Sciatic nerve (tissue), 2 donors: ENCODE measurements at regions not wholly inside any gene's neighbourhood (a gene's known extent, or its start where the extent isn't known, plus 50 kb on each side); places are given as distances from the start of the nearest gene placed in this dataset.
"Not testable (repeated sequence)": the region's sequence is repeated elsewhere in the genome, so short reads cannot be mapped to it uniquely, and the experiment has no call there.

ENCODE experiments used
- ATAC-seq: fragments of 200-7000 bp; cut with Tn5 transposase; one replicate; pipeline ENCODE4 v1.9.1; 2020; ENCODE audit warnings: mild to moderate bottlenecking, moderate library complexity
- DNase-seq: peaks from one replicate; pipeline ENCODE4 v3.0.0-alpha.2; 2020; ENCODE audit warnings: low spot score
- intact Hi-C: fragments of 100-400 bp; cut with DNase I; formaldehyde crosslinking; loops from one replicate; pipeline ENCODE4 v1.14.2; 2022
- donor health status: DM: no; HTN: no; CAD: no.
- donor health status: DM: no; HTN: no; CAD: no.

DNA sequence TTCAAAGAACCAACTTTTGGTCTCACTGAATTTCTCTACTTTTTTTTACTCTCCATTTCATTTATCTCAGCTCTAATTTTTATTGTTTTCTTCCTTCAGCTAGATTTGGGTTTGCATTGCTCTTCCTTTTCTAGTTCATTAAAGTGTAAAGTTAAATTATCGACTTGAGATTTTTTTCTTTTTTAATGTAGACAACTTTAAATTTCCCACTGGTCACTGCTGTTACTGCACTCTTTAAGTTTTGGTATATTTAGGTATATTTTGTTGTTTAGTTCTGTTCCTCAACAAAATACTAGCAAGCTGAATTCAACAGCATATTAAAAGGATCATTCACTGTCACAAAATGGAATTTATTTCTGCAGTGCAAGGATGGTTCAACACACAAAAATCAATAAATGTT lies 572.0 kb upstream of the DIAPH2 start:
- no peak for ATAC-seq
- intact Hi-C loops = no loop called here

DNA sequence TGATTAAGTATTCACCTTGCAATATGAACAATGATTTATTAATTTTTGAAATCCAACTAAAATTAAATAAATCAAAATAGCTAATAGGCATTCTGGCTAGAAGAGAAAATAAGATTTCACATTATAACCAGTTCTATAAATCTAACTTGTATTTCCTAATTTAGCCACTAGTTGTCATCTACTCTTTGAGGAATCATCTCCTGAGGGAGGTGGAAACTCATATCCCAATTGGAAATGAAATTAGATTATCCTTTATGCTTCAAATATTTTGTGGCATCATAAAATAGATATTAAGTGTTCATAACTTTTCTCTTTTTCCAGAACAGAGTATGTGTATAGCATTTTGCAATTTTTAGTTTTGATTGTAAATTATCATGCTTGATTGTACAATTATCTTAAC lies 558.5 kb upstream of the DIAPH2 start:
- ATAC-seq (no peak), DNase-seq (no peak)
- intact Hi-C loops = no loop called here

More for the DNA sequence above, 572.0 kb upstream of the DIAPH2 start:
- DNase-seq = no peak

DNA sequence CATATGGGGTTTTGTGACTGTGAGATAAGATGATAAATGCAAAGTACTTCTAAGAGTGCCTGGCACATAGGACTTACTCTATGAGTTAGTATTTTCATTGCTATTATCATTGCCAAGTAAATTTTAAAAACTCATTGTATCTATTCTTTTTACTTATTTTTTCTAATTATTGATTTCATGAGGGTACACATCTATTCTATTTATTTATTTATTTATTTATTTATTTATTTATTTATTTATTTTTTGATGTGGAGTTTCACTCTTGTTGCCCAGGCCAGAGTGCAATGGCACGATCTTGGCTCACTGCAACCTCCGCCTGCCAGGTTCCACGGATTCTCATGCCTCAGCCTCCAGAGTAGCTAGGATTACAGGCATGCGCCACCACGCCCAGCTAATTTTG lies 556.6 kb upstream of the DIAPH2 start:
- intact Hi-C loops, DNase-seq: not testable (repeated sequence)

DNA sequence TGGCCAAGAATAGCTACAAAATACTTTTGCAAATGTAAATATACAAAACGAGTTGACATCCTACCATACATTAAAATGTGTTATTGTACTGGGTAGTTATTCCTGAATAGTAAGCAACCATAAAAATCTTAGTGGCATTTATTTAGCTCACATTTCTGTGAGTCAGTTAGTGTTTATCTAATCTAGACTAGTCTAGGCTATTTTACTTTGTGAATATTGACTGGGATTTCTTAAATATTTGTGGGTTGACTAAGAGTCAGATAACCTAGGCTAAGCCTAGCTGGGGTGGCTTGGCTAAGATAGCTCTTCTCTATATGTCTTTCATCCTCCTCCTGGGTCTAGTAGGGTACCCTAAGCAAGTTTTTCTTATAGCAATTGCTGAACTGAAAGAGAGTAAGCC lies 543.8 kb upstream of the DIAPH2 start:
- ATAC-seq = no peak
- DNase-seq = no peak
- intact Hi-C loops = no loop called here

More for the DNA sequence above, 556.6 kb upstream of the DIAPH2 start:
- not testable (repeated sequence) for ATAC-seq

DNA sequence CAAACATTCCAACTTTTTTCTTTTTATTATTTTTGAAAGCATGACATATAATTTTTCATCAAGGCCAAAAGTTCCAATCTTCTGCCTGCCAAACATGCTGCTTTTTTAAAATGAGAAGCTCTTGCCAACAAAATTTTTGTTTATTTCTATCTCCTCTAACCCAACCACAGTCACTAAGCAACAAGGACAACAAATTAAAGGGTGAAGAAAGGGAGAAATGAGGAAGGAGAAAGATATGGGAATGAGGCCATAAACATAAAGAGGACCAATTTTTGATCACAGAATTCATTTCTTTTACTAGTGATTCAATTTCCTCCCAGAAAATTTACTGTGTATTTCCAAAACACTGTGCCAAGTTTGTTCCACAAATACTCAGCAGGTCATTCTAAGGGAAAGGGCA lies 537.0 kb upstream of the DIAPH2 start:
- DNase-seq (no peak), ATAC-seq (peak; percentile 59)
- intact Hi-C loops = no loop called here

DNA sequence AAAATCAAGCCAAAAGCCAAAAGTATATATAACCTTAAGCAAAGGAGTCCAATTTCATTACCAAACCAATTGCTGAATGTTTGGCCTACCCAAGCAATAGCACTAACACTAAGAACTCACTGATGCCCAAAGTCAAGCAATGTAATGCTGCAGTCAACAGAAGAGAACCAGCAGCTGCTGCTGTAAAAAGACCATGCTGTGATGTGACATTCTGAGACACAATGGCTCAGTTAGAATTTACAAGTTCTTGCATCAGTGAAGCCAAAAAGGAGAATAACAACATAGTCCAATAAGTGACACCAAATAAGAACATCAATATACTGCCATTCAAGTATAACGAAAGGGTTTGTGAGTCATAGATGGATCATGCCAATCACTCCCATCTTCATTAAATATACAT lies 514.0 kb upstream of the DIAPH2 start:
- intact Hi-C loops = no loop called here
- ATAC-seq (no peak), DNase-seq (no peak)

DNA sequence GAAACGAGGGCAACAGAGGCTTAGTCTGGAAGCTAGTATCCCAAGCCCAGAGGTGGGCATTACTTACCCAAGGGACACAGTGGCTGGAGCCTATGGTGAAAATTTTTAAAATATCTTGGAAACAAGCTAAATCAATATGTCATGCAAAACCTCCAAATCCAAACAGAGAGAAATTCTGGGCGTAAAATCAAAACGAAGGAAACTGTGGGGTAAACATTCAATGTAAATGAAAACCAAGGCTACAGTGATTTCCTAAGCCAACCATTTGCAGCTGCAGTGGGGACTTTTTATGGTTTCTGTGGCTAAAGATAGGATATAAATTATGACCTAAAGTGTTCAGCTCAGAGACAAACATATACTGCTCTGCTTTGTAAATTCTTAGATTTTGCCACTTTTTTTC lies 507.7 kb upstream of the DIAPH2 start:
- ATAC-seq = no peak
- intact Hi-C loops = no loop called here

DNA sequence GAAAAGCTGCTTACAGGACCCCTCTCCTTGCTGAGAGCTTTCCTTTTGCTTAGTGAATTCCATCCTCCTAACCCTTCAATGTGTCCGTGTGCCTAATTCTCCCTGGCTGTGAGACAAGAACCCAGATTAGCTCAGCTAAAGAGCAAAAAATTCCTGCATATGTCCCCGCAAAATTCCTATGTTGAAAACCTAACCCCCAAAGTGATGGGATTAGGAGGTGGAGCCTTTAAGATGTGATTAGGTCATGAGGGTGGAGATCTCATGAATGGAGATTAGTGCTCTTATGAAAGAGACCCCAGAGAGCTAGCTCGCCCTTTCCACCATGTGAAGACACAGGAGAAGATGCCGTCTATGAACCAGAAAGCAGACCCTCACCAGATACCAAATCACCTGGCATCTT lies 503.0 kb upstream of the DIAPH2 start:
- ATAC-seq (no peak), DNase-seq (no peak)
- intact Hi-C loops = no loop called here

More for the DNA sequence above, 507.7 kb upstream of the DIAPH2 start:
- no peak for DNase-seq

DNA sequence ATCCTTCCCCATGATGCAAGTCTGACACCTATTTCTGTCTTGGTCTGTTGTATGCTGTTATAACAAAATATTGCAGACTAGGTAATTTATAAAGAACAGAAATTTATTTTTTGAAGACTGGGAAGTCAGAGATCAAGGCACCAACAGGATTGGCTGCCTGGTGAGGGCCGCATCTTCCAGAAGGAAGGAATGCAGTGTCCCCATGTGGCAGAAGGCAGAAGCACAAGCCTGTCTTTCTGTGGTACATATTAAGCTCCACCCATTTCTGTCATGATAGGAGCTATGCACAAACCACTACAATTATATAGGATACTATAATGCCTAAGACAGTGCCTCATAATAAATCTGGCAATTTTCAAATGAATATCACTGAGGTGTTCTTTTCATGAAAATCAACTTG lies 502.3 kb upstream of the DIAPH2 start:
- ATAC-seq = no peak
- intact Hi-C loops = no loop called here
- peak; percentile 51 for DNase-seq

DNA sequence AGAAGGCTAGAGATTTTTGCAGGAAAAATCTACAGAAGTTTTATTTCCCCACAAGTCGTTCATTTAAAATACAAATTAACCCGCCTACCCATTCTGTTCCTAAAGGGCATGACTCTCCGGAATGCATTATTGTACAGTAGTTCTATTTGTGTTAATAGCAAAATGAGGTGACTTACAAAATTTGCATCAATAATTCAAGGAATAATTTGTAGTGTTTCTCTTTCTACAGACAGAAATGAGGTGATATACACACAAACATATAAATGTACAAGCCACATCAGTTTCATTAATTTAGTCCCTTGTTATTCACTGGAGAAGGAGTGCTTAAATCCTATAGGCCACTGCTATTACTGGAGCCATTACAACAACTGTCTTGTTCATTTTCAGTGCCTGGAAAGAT lies 501.3 kb upstream of the DIAPH2 start:
- DNase-seq (no peak), ATAC-seq (no peak)
- intact Hi-C loops = no loop called here

DNA sequence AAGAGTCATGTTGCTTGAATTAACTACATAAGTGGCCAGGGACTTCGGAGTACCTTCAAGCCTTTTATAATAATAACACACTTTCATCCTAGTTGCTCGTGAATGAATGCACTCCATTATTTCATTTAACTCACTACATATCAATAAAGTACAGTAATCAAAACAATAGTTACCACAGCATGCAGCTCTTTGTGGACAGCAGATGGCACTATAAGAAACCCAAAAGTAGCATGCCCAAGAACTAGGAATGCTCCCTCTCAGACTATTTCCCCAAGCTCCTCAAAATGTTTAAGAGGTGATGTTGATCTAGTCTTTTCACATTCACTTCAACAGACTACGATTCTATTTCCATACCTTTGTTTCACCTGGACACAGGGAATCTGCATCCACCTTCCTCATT lies 500.8 kb upstream of the DIAPH2 start:
- ATAC-seq (peak; percentile 57), DNase-seq (no peak)
- intact Hi-C loops = no loop called here

DNA sequence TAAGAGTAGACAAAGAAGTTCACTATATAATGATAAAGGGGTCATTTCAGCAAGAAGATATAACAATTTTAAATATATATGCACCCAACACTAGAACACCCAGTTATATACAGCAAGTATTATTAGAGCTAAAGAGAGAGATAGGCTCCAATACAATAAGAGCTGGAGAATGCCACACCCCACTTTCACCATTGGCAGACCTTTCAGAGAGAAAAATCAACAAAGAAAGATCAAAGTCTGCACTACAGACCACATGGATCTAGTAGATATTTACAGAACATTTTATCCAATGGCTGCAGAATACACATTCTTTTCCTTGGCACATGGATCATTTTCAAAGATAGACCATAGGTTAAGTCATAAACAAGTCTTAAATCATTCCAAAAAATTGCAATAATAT lies 479.7 kb upstream of the DIAPH2 start:
- no peak for DNase-seq
- ATAC-seq = no peak
- intact Hi-C loops = no loop called here

DNA sequence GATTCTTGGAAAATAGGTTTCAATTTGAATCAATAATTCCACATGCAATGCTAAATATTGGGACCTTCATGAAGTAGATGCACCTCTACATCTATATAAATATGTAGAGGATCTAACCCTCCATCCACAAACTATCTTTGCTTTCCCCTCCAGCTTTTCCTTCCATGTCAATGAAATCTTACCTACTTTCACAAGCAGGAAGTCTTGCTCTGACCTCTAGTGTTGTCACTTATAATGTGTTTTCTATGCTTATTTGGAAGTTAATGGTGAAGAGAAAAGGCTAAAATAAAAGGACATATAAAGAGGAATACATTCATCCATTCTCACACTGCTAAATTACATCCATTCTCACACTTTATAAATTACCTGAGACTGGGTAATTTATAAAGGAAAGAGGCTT lies 472.7 kb upstream of the DIAPH2 start:
- intact Hi-C loops = no loop called here
- ATAC-seq = no peak
- DNase-seq = no peak

DNA sequence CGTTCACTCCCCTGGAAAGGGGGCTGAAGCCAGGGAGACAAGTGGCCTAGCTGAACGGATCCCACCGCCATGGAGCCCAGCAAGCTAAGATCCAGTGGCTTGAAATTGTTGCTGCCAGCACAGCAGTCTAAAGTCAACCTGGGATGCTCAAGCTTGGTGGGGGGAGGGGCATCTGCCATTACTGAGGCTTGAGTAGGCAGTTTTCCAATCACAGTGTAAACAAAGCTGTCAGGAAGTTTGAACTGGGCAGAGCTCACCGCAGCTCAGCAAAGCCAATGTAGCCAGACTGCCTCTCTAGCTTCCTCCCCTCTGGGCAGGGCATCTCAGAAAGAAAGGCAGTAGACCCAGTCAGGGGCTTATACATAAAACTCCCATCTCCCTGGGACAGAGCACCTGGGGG lies 470.0 kb upstream of the DIAPH2 start:
- ATAC-seq, intact Hi-C loops, DNase-seq: not testable (repeated sequence)

DNA sequence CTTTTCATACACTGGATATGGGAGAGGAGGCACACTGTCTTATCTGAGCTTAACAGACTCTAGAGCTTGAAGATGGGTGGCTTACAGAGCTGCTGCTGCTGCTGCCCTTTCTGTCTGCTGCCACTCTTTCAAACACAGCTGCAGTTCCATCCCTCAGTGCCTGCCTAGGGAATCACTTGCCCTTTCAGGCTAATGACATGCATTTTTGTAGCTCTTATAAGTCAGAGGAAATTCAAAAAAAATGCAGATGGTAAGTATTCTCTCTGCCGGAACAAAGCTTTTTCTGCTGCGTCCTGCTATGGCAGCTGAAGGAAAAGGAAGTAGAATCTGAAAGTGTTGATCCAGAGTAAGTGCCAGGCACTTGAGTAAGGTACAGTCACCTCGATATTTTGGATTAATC lies 460.4 kb upstream of the DIAPH2 start:
- intact Hi-C loops = no loop called here
- ATAC-seq = no peak
- DNase-seq = no peak

DNA sequence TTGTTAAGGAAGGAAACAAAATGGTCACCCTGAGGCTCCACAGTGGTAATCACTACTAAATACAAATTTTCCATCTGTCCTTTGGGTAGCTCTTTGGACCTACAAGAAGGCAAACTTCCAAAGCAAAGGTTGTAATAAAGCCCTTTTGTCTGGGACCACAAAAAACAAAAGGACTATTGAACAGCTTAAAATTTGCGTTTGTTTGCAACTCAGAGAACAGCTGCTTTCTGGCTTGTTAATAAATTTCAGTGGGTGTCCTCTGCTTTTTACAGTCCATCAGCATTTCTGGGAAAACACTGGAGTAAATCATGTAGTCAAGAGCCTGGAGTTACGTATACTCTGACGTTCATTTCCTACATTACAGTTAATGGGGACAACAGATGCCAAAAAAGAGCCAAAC lies 439.7 kb upstream of the DIAPH2 start:
- no peak for DNase-seq
- intact Hi-C loops = no loop called here
- ATAC-seq = peak; percentile 94

DNA sequence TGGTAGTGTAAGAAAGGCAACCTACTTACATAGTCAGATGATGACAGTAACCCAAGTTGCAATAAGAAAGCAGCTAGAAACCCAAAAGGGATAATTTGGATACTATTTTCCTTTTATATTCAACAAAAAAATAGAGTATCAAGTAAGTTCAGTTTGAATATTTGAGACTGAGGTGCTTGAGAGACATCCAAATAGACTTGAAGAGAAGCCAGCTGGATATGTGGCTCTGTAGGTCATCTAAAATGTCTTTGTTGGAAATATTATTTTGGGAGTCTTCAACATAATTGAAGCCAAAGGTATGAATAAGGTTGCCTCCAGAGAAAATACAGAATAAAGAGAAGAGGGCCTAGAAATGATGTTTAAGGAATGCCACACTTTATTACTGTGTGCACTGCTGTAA lies 438.2 kb upstream of the DIAPH2 start:
- ATAC-seq = no peak
- DNase-seq = no peak
- intact Hi-C loops = no loop called here
